HepG2 (cell line): ENCODE measurements at regions not wholly inside any gene's neighbourhood (a gene's known extent, or its start where the extent isn't known, plus 50 kb on each side); places are given as distances from the start of the nearest gene placed in this dataset.

Experiments used
- ATAC-seq: fragments of 200-7000 bp; cut with Tn5 transposase; 3 replicates; pipeline ENCODE4 v1.9.1; 2020; ENCODE audit warnings: mild to moderate bottlenecking, moderate library complexity
- BruUV-seq: library from RNA; stranded (reverse); fragments of 400-500 nt; replicated peaks from 2 replicates; lab custom pipeline; 2021; lab: Mats Ljungman, UMichigan
- CTCF ChIA-PET: fragments of 300-600 bp; formaldehyde crosslinking; extraction: SDS; loops from one replicate; lab custom pipeline; 2021; ENCODE audit warnings: low total read pairs, inconsistent platforms, low intra/inter-chr PET ratio; lab: Yijun Ruan, JAX
- POLR2A ChIA-PET: fragments of 350-600 bp; sonication (Branson Sonifier 250); formaldehyde crosslinking; loops from one replicate; lab custom pipeline; 2020; ENCODE audit warnings: antibody characterized with exemption, inconsistent platforms; lab: Yijun Ruan, JAX
- DNase-seq: peaks from one replicate; pipeline ENCODE4 v3.0.0-alpha.2; 2015; ENCODE audit warnings: low spot score
- FAIRE-seq: peaks from 3 replicates; lab custom pipeline; 2011; peaks lifted over from hg19 to GRCh38; lab: Jason Lieb, UNC
- H2AFZ ChIP-seq: one replicate; pipeline ENCODE4 v1.6.1; 2011; ENCODE audit warnings: low read length, inconsistent platforms
- H3K27ac ChIP-seq: fragments of 300-600 bp; 3 replicates; pipeline ENCODE4 v1.8.0; 2011; ENCODE audit warnings: mixed run types, mild to moderate bottlenecking, mixed read lengths, low read length, inconsistent platforms; ENCODE audit not compliant: insufficient read depth; ENCODE audit errors: extremely low read length
- H3K27me3 ChIP-seq, 2 experiments: fragments of 200-600 bp in 1 of 2; 2 replicates in 1 of 2; 3 replicates in 1 of 2; pipeline versions ENCODE4 v1.6.0 to v1.8.0; 2011; ENCODE audit warnings: low read length in 2 of 2, mild to moderate bottlenecking in 2 of 2, moderate library complexity in 2 of 2, inconsistent platforms in 1 of 2; ENCODE audit not compliant: insufficient read depth in 2 of 2, control insufficient read depth in 1 of 2
- H3K36me3 ChIP-seq, 2 experiments: fragments of 200-600 bp in 1 of 2; replicated peaks in 1 of 2; 2 replicates in 1 of 2; 3 replicates in 1 of 2; pipeline versions ENCODE4 v1.5.1 to v1.8.0; 2011; ENCODE audit warnings: low read length in 2 of 2, inconsistent platforms in 1 of 2; ENCODE audit not compliant: insufficient read depth in 2 of 2, control insufficient read depth in 1 of 2
- H3K4me1 ChIP-seq: 2 replicates; pipeline ENCODE4 v1.5.1; 2012; ENCODE audit warnings: low read length, inconsistent platforms; ENCODE audit not compliant: insufficient read depth
- H3K4me2 ChIP-seq: 2 replicates; pipeline ENCODE4 v1.6.0; 2011; ENCODE audit warnings: low read depth, low read length, inconsistent platforms
- H3K4me3 ChIP-seq, 3 experiments: fragments of 200-600 bp in 1 of 3; sonication (generic), shearing (Covaris generic) in 1 of 3; replicated peaks in 1 of 3; 2 replicates each; pipeline ENCODE4 v1.5.1; 2011 to 2016; ENCODE audit warnings: low read length in 3 of 3, inconsistent platforms in 2 of 3, low read depth in 2 of 3, mild to moderate bottlenecking in 2 of 3, control low read depth in 1 of 3, mixed read lengths in 1 of 3; ENCODE audit not compliant: insufficient read depth in 1 of 3
- H3K79me2 ChIP-seq: one replicate; pipeline ENCODE4 v1.6.1; 2011; ENCODE audit warnings: low read length, inconsistent platforms; ENCODE audit not compliant: insufficient read depth
- H3K9ac ChIP-seq: 2 replicates; pipeline ENCODE4 v1.6.0; 2011; ENCODE audit warnings: mild to moderate bottlenecking, low read depth, low read length, inconsistent platforms; ENCODE audit not compliant: insufficient read depth
- H3K9me3 ChIP-seq: 2 replicates; pipeline ENCODE4 v1.5.1; 2012; ENCODE audit warnings: mild to moderate bottlenecking, low read length
- H4K20me1 ChIP-seq: 2 replicates; pipeline ENCODE4 v1.6.0; 2011; ENCODE audit warnings: inconsistent platforms, mild to moderate bottlenecking, low read length, moderate library complexity; ENCODE audit not compliant: insufficient read depth
- ZFAT ChIP-seq: sonication (generic); formaldehyde crosslinking; conservative IDR thresholded peaks from 2 replicates; pipeline ENCODE4 v1.8.1; 2023; ENCODE audit warnings: missing genetic modification reagents, inconsistent platforms
- ZNF558 ChIP-seq: sonication (generic); formaldehyde crosslinking; IDR thresholded peaks from 2 replicates; pipeline ENCODE4 v1.9.0; 2022; ENCODE audit warnings: mild to moderate bottlenecking, missing genetic modification reagents, borderline replicate concordance
- ZNF780A ChIP-seq: sonication (generic); formaldehyde crosslinking; IDR thresholded peaks from 2 replicates; pipeline ENCODE4 v1.8.0; 2022; ENCODE audit warnings: mild to moderate bottlenecking, missing genetic modification reagents, moderate library complexity
- WGBS: methylation state at CpG from one replicate; pipeline ENCODE4 v1.1.6; 2017; ENCODE audit warnings: low lambda C conversion rate; 5-methylcytosine and 5-hydroxymethylcytosine counted together
- in situ Hi-C: cut with HindIII; loops from 2 replicates; pipeline ENCODE4 v1.10.0; 2017; ENCODE audit warnings: low pct_unique_long_range_greater_than_20kb; ENCODE audit not compliant: extremely low pct_ligation_motif_present
- intact Hi-C: fragments of 100-400 bp; cut with micrococcal nuclease; formaldehyde crosslinking; loops from one replicate; pipeline ENCODE4 v1.10.0; 2022; ENCODE audit not compliant: unreplicated experiment
- TF ChIP-seq, protein P1 (sequence below): sonication (generic); formaldehyde crosslinking; IDR thresholded peaks from 2 replicates; pipeline ENCODE4 v1.5.0; 2020; ENCODE audit warnings: mild to moderate bottlenecking, missing genetic modification reagents
- TF ChIP-seq, protein P2 (sequence below): sonication (generic); formaldehyde crosslinking; IDR thresholded peaks from 2 replicates; pipeline ENCODE4 v1.4.0; 2020; ENCODE audit warnings: mild to moderate bottlenecking, missing genetic modification reagents
- TF ChIP-seq, protein P3 (sequence below): IDR thresholded peaks from 2 replicates; pipeline ENCODE4 v1.6.1; 2012; ENCODE audit warnings: low read length, improper control_type of control experiment

DNA sequence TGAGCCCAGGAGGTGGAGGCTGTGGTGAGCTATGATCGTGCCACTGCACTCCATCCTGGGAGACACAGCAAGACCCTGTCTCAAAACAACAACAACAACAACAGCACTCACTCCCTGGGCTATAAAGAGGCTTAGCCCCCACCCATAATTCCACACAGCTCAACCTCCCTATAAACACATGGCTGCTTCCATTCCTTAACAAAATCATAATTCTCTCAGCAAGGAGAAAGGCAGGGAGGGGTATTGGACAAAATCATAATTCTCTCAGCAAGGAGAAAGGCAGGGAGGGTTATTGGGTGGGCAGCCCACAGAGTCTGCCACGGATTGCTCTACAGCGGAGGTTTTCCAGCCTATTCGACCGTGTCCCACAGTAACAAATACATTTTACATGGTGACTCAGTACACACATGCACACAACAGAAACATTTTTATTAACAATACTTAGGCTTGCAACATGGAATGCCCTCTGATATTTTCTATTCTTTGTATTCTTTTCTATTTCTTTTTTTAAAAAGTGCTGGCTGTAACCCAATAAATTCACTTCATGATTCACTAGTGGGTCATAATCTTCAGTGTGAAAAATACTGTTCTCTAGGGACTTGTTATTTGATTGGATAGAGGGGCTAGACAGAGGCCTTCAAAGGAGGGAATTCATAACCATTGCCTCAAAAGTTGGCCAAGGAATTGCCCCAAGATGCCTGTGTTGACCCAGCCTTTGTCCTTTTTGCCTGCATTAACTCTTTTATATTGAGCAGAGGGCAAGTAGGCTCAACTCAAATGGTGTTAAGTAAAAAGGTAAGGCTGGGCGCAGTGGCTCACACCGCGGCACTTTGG lies 50.6 kb upstream of the ZMYND8 start:
- Histone ChIP-seq H3K4me3 (no peak overlapping the region), H3K4me2 (no peak overlapping the region), H3K79me2 (no peaks in the 10 kb centered on the region), H3K9ac (no peak overlapping the region)
- ChIA-PET POLR2A (interaction anchor here (0.8 kb wide), 1 partner anchor 25 kb away, joined by 5 read pairs; no protein-coding TSS in a partner anchor), CTCF (no interaction called here)
- no TSS peak for BruUV-seq
- TF ChIP-seq ZNF780A (CRISPR knock-in tag) (no peak), ZFAT (CRISPR knock-in tag) (no peak), ZNF558 (CRISPR knock-in tag) (no peak)
- TF ChIP-seq, protein P1, sequence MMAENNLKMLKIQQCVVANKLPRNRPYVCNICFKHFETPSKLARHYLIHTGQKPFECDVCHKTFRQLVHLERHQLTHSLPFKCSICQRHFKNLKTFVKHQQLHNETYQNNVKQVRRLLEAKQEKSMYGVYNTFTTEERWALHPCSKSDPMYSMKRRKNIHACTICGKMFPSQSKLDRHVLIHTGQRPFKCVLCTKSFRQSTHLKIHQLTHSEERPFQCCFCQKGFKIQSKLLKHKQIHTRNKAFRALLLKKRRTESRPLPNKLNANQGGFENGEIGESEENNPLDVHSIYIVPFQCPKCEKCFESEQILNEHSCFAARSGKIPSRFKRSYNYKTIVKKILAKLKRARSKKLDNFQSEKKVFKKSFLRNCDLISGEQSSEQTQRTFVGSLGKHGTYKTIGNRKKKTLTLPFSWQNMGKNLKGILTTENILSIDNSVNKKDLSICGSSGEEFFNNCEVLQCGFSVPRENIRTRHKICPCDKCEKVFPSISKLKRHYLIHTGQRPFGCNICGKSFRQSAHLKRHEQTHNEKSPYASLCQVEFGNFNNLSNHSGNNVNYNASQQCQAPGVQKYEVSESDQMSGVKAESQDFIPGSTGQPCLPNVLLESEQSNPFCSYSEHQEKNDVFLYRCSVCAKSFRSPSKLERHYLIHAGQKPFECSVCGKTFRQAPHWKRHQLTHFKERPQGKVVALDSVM (CRISPR knock-in tag), result peak; percentile 65; the same call in 1 of the 2 replicates
- TF ChIP-seq, protein P2, sequence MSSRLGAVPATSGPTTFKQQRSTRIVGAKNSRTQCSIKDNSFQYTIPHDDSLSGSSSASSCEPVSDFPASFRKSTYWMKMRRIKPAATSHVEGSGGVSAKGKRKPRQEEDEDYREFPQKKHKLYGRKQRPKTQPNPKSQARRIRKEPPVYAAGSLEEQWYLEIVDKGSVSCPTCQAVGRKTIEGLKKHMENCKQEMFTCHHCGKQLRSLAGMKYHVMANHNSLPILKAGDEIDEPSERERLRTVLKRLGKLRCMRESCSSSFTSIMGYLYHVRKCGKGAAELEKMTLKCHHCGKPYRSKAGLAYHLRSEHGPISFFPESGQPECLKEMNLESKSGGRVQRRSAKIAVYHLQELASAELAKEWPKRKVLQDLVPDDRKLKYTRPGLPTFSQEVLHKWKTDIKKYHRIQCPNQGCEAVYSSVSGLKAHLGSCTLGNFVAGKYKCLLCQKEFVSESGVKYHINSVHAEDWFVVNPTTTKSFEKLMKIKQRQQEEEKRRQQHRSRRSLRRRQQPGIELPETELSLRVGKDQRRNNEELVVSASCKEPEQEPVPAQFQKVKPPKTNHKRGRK (CRISPR knock-in tag), result no peak
- TF ChIP-seq, protein P3, sequence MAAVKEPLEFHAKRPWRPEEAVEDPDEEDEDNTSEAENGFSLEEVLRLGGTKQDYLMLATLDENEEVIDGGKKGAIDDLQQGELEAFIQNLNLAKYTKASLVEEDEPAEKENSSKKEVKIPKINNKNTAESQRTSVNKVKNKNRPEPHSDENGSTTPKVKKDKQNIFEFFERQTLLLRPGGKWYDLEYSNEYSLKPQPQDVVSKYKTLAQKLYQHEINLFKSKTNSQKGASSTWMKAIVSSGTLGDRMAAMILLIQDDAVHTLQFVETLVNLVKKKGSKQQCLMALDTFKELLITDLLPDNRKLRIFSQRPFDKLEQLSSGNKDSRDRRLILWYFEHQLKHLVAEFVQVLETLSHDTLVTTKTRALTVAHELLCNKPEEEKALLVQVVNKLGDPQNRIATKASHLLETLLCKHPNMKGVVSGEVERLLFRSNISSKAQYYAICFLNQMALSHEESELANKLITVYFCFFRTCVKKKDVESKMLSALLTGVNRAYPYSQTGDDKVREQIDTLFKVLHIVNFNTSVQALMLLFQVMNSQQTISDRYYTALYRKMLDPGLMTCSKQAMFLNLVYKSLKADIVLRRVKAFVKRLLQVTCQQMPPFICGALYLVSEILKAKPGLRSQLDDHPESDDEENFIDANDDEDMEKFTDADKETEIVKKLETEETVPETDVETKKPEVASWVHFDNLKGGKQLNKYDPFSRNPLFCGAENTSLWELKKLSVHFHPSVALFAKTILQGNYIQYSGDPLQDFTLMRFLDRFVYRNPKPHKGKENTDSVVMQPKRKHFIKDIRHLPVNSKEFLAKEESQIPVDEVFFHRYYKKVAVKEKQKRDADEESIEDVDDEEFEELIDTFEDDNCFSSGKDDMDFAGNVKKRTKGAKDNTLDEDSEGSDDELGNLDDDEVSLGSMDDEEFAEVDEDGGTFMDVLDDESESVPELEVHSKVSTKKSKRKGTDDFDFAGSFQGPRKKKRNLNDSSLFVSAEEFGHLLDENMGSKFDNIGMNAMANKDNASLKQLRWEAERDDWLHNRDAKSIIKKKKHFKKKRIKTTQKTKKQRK, result no peak
- TF ChIP-seq, all 625 proteins: peak for 1
- DNase-seq, result no peak
- H3K36me3 ChIP-seq, result no peaks in the 10 kb centered on the region
- no peak for FAIRE-seq
- 90% methylated on average over 8 of the region's 8 CpGs for WGBS
- no peak for ATAC-seq
- intact Hi-C loops, result no loop called here
- H3K4me1 ChIP-seq, result peaks cover 29% of the 10 kb centered on the region
- H3K9me3 ChIP-seq, result no peaks in the 10 kb centered on the region
- no peak overlapping the region for H3K27ac ChIP-seq
- in situ Hi-C loops, result no loop called here
- no peaks in the 10 kb centered on the region for H3K27me3 ChIP-seq
- H2AFZ ChIP-seq, result no peak overlapping the region
- H4K20me1 ChIP-seq, result no peaks in the 10 kb centered on the region
